ENCODE measurements at regions not wholly inside any gene's neighbourhood (a gene's known extent, or its start where the extent isn't known, plus 50 kb on each side); places are given as distances from the start of the nearest gene placed in this dataset.

- no peak for DNase-seq (ENCODE audit: low spot score)
- no peak for ATAC-seq
- Histone ChIP-seq H3K27me3 (ENCODE audit: control insufficient read depth in 1 of 2, insufficient read depth in 2 of 2, low read length in 2 of 2) (no peaks in the 10 kb centered on the region; a peak in 1 of 5 replicates), H3K9me3 (ENCODE audit: low read length) (no peaks in the 10 kb centered on the region), H3K36me3 (replicated peaks in 1 of 2; ENCODE audit: control insufficient read depth in 1 of 2, insufficient read depth in 2 of 2, low read length in 2 of 2) (no peaks in the 10 kb centered on the region), H3K4me2 (ENCODE audit: low read depth, low read length) (no peak overlapping the region), H3K9ac (ENCODE audit: insufficient read depth, low read depth, low read length) (no peak overlapping the region), H2AFZ (ENCODE audit: low read length) (no peak overlapping the region), H3K4me3 (replicated peaks in 1 of 3; ENCODE audit: insufficient read depth in 1 of 3, low read depth in 2 of 3, low read length in 3 of 3) (no peak overlapping the region), H3K27ac (ENCODE audit: extremely low read length, insufficient read depth, low read length) (no peak overlapping the region), H3K79me2 (ENCODE audit: insufficient read depth, low read length) (no peaks in the 10 kb centered on the region), H3K4me1 (ENCODE audit: insufficient read depth, low read length) (no peaks in the 10 kb centered on the region), H4K20me1 (ENCODE audit: insufficient read depth, low read length) (no peaks in the 10 kb centered on the region)
- FAIRE-seq = no peak
- POLR2A ChIA-PET = no interaction called here
- intact Hi-C loops (cut with micrococcal nuclease; ENCODE audit: unreplicated experiment) = no loop called here
- 40% methylated on average over 9 of the region's 9 CpGs for WGBS (ENCODE audit: low lambda C conversion rate)
- CTCF ChIA-PET (ENCODE audit: low intra/inter-chr PET ratio, low total read pairs) = no interaction called here
- in situ Hi-C loops (cut with HindIII; ENCODE audit: extremely low pct_ligation_motif_present, low pct_unique_long_range_greater_than_20kb) = no loop called here
- no TSS peak for BruUV-seq (replicated peaks)
- 0 out of 2 replicates have a peak, but pooled peaks have one; percentile 37 for TF ChIP-seq SRF (IDR thresholded peaks at IDR 0.05; ENCODE audit: low read depth, low read length)
- TF ChIP-seq MLLT10 (CRISPR knock-in tag; IDR thresholded peaks at IDR 0.05) = no peak
- TF ChIP-seq NR2C2 (CRISPR knock-in tag; IDR thresholded peaks at IDR 0.05; ENCODE audit: borderline replicate concordance) = no peak
These were observed 179.1 kb downstream of the DUSP10 start for GRCh38 chr1:221562542-221563475.

GRCh38 chr1:221563476-221563921 lies 178.4 kb downstream of the DUSP10 start:
- in situ Hi-C loops (cut with HindIII; ENCODE audit: extremely low pct_ligation_motif_present, low pct_unique_long_range_greater_than_20kb) = no loop called here
- no peak for FAIRE-seq
- no peaks in the 10 kb centered on the region; a peak in 1 of 5 replicates for H3K27me3 ChIP-seq (ENCODE audit: control insufficient read depth in 1 of 2, insufficient read depth in 2 of 2, low read length in 2 of 2)
- H3K9me3 ChIP-seq (ENCODE audit: low read length) = no peaks in the 10 kb centered on the region
- no peak overlapping the region for H3K4me2 ChIP-seq (ENCODE audit: low read depth, low read length)
- ATAC-seq = no peak
- H3K36me3 ChIP-seq (replicated peaks in 1 of 2; ENCODE audit: control insufficient read depth in 1 of 2, insufficient read depth in 2 of 2, low read length in 2 of 2) = no peaks in the 10 kb centered on the region
- no peak overlapping the region for H2AFZ ChIP-seq (ENCODE audit: low read length)
- BruUV-seq (replicated peaks) = no TSS peak
- intact Hi-C loops (cut with micrococcal nuclease; ENCODE audit: unreplicated experiment) = no loop called here
- H3K4me1 ChIP-seq (ENCODE audit: insufficient read depth, low read length) = no peaks in the 10 kb centered on the region
- H4K20me1 ChIP-seq (ENCODE audit: insufficient read depth, low read length) = no peaks in the 10 kb centered on the region
- CTCF ChIA-PET (ENCODE audit: low intra/inter-chr PET ratio, low total read pairs) = no interaction called here
- TF ChIP-seq SP140L (CRISPR knock-in tag; IDR thresholded peaks at IDR 0.05; ENCODE audit: borderline replicate concordance) (no peak), ZNF547 (CRISPR knock-in tag; IDR thresholded peaks at IDR 0.05) (no peak), HOXA9 (CRISPR knock-in tag; IDR thresholded peaks at IDR 0.05; ENCODE audit: borderline replicate concordance) (no peak), ASH2L (IDR thresholded peaks at IDR 0.05; ENCODE audit: insufficient read length, low read depth, low read length) (no peak), ZNF879 (CRISPR knock-in tag; IDR thresholded peaks at IDR 0.05) (no peak), SMARCE1 (IDR thresholded peaks at IDR 0.05; ENCODE audit: borderline replicate concordance) (no peak), ZNF639 (CRISPR knock-in tag; conservative IDR thresholded peaks at IDR 0.05) (no peak), HOXA5 (CRISPR knock-in tag; IDR thresholded peaks at IDR 0.05) (no peak), CREM (IDR thresholded peaks at IDR 0.05) (no peak), CREM (CRISPR knock-in tag; IDR thresholded peaks at IDR 0.05) (no peak), ATF7-NPFF (CRISPR knock-in tag; IDR thresholded peaks at IDR 0.05; ENCODE audit: low read depth) (no peak), ZNF766 (CRISPR knock-in tag; IDR thresholded peaks at IDR 0.05; ENCODE audit: borderline replicate concordance) (no peak), RELA (CRISPR knock-in tag; IDR thresholded peaks at IDR 0.05) (no peak), ZNF101 (CRISPR knock-in tag; IDR thresholded peaks at IDR 0.05; ENCODE audit: borderline replicate concordance, low read depth) (no peak), ZNF17 (CRISPR knock-in tag; IDR thresholded peaks at IDR 0.05) (no peak), NAIF1 (CRISPR knock-in tag; IDR thresholded peaks at IDR 0.05; ENCODE audit: borderline replicate concordance) (no peak)
- no peaks in the 10 kb centered on the region for H3K79me2 ChIP-seq (ENCODE audit: insufficient read depth, low read length)
- H3K9ac ChIP-seq (ENCODE audit: insufficient read depth, low read depth, low read length) = no peak overlapping the region
- POLR2A ChIA-PET = no interaction called here
- H3K27ac ChIP-seq (ENCODE audit: extremely low read length, insufficient read depth, low read length) = no peak overlapping the region
- no peak overlapping the region for H3K4me3 ChIP-seq (replicated peaks in 1 of 3; ENCODE audit: insufficient read depth in 1 of 3, low read depth in 2 of 3, low read length in 3 of 3)
- no peak for DNase-seq (ENCODE audit: low spot score)
- 78% methylated on average over 24 of the region's 24 CpGs for WGBS (ENCODE audit: low lambda C conversion rate)

Measured in HepG2 (cell line).